Activated naive CD4-positive, alpha-beta T cell treated with anti-CD3 and anti-CD28 coated beads, Interleukin-2, amount 50 U/mL, for 24 hours (primary cell): ENCODE measurements at regions not wholly inside any gene's neighbourhood (a gene's known extent, or its start where the extent isn't known, plus 50 kb on each side); places are given as distances from the start of the nearest gene placed in this dataset.
"Not testable (repeated sequence)": the region's sequence is repeated elsewhere in the genome, so short reads cannot be mapped to it uniquely, and the experiment has no call there.

Experiments used
- H3K27ac Mint-ChIP-seq: one replicate; pipeline ENCODE4 v1.8.0; 2021; ENCODE audit warnings: mild to moderate bottlenecking, mixed read lengths
- H3K27me3 Mint-ChIP-seq: one replicate; pipeline ENCODE4 v1.8.0; 2021; ENCODE audit warnings: mixed read lengths
- H3K36me3 Mint-ChIP-seq: one replicate; pipeline ENCODE4 v1.8.0; 2021; ENCODE audit warnings: mixed read lengths
- H3K4me1 Mint-ChIP-seq: one replicate; pipeline ENCODE4 v1.8.0; 2021; ENCODE audit warnings: mixed read lengths
- H3K4me3 Mint-ChIP-seq: one replicate; pipeline ENCODE4 v1.8.0; 2021; ENCODE audit warnings: mild to moderate bottlenecking, mixed read lengths
- H3K9me3 Mint-ChIP-seq: one replicate; pipeline ENCODE4 v1.8.0; 2021; ENCODE audit warnings: mixed read lengths

- not testable (repeated sequence) for H3K9me3 Mint-ChIP-seq, H3K27ac Mint-ChIP-seq, H3K36me3 Mint-ChIP-seq, H3K4me3 Mint-ChIP-seq, H3K27me3 Mint-ChIP-seq, H3K4me1 Mint-ChIP-seq
Observed at GRCh38 chr2:91772240-91772937, 3080.9 kb downstream of the RPIA start.

GRCh38 chr2:91773810-91774209 is 3082.3 kb downstream of the RPIA start:
- not testable (repeated sequence) for H3K4me3 Mint-ChIP-seq, H3K27ac Mint-ChIP-seq, H3K9me3 Mint-ChIP-seq, H3K27me3 Mint-ChIP-seq, H3K36me3 Mint-ChIP-seq, H3K4me1 Mint-ChIP-seq

GRCh38 chr2:91775193-91775592 is 3083.7 kb downstream of the RPIA start:
- H3K9me3 Mint-ChIP-seq, H3K4me3 Mint-ChIP-seq, H3K27ac Mint-ChIP-seq, H3K27me3 Mint-ChIP-seq, H3K4me1 Mint-ChIP-seq, H3K36me3 Mint-ChIP-seq: not testable (repeated sequence)

- not testable (repeated sequence) for H3K9me3 Mint-ChIP-seq, H3K36me3 Mint-ChIP-seq, H3K4me3 Mint-ChIP-seq, H3K27me3 Mint-ChIP-seq, H3K4me1 Mint-ChIP-seq, H3K27ac Mint-ChIP-seq
Observed at GRCh38 chr2:91780324-91780723, 3088.9 kb downstream of the RPIA start.

DNA sequence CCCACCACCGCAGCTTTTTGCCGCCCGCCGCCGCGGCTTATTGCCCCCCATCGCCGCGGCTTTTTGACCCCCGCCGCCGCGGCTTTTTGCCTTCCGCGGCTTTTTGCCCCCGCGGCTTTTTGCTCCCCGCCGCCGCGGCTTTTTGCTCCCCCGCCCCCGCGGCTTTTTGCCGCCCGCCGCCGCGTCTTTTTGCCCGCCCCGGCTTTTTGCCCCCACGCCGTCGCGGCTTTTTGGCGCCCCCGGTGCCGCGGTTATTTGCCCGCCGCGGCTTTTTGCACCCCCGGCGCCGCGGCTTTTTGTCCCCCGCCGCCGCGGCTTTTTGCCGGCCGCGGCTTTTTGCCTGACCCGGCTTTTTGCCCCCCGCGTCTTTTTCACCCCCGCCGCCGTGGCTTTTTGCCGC is 3061.8 kb upstream of the TEKT4 start:
- not testable (repeated sequence) for H3K36me3 Mint-ChIP-seq, H3K27ac Mint-ChIP-seq, H3K4me3 Mint-ChIP-seq, H3K4me1 Mint-ChIP-seq, H3K9me3 Mint-ChIP-seq, H3K27me3 Mint-ChIP-seq

GRCh38 chr2:91839904-91840868 is 3031.0 kb upstream of the TEKT4 start:
- no peaks in the 10 kb centered on the region for H3K36me3 Mint-ChIP-seq
- H3K9me3 Mint-ChIP-seq = no peaks in the 10 kb centered on the region
- H3K27me3 Mint-ChIP-seq = peaks cover 12% of the 10 kb centered on the region
- H3K27ac Mint-ChIP-seq = no peak overlapping the region
- peaks cover 5% of the 10 kb centered on the region for H3K4me1 Mint-ChIP-seq
- no peak overlapping the region for H3K4me3 Mint-ChIP-seq

GRCh38 chr2:91842264-91842663 is 3029.0 kb upstream of the TEKT4 start:
- H3K27ac Mint-ChIP-seq, H3K36me3 Mint-ChIP-seq, H3K4me1 Mint-ChIP-seq, H3K4me3 Mint-ChIP-seq, H3K9me3 Mint-ChIP-seq: not testable (repeated sequence)
- H3K27me3 Mint-ChIP-seq = peaks cover 13% of the 10 kb centered on the region

DNA sequence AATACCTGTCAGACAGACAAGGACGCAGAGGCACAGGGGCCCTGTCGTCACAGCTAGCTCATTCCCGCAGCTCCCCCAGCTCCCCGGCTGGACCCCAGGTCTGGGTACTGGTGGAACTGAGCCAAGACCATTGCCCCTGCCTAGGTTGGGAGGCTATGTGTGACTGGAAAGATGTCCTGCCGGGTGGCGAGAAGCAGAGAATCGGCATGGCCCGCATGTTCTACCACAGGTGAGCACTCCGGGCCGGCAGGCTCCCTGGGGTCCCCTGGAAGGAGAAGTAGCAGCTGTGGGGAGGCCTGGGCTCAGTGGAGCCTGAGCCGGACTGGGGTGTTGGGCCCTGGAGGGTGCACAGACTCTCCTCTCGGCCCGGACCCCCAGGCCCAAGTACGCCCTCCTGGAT is 3028.3 kb upstream of the TEKT4 start:
- H3K4me1 Mint-ChIP-seq, H3K27ac Mint-ChIP-seq, H3K4me3 Mint-ChIP-seq, H3K36me3 Mint-ChIP-seq: not testable (repeated sequence)
- Mint-ChIP-seq H3K27me3 (peaks cover 13% of the 10 kb centered on the region), H3K9me3 (peaks cover 11% of the 10 kb centered on the region)

DNA sequence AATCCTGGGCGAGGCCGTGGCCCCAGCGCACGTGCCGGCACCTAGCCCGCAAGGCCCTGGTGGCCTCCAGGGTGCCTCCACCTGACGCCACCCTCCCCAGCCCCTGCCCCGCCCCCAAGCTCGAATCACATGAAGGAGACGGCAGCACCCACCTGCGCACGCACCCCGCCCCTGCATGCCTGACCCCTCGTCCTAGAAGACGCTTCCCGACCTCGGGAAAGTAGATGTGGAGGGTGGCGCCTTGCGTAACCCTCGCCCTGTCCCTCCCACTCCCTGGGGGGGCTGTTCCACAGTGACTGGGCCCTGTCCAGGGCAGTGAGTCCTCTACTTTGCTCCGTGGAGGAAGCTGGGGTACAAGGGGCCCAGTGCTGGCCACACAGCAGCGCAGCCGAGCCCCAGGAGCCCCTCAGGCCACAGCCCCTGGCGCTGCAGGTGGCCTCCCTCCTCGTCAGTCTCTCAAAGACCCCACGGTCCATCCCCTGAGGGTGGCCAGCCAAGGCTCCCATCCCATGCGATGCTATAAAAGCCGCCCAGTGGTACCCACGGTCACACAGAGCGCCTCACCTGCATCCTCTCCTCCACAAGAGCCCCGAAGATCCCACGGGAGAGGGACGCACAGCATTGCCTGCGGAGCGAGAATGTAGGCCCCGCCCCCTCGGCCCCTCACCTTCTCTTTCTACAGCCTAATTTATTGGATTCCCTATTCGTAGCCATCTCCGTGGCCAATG is 3027.3 kb upstream of the TEKT4 start:
- H3K27ac Mint-ChIP-seq, H3K4me1 Mint-ChIP-seq, H3K36me3 Mint-ChIP-seq, H3K4me3 Mint-ChIP-seq: not testable (repeated sequence)
- H3K27me3 Mint-ChIP-seq = peaks cover 13% of the 10 kb centered on the region
- peaks cover 11% of the 10 kb centered on the region for H3K9me3 Mint-ChIP-seq

DNA sequence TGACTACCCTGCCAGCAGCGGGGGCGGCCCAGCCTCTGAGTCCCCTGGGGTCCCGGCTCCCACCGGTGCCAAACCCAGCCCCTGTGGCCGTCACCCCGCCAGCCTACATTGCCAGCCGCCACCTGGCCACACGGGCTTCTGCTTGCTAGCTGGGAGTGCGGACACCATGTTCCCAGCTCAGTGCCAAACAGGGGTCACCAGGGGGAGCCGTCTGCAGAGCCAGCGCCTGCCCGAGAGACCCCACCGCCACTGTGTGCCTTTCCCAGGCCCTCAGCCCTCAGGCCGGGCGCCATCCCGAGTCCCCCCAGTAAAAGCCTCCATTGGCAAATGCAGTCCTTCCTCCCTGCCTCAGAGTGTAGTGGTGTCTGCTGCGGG is 3026.8 kb upstream of the TEKT4 start:
- H3K27ac Mint-ChIP-seq, H3K4me3 Mint-ChIP-seq, H3K4me1 Mint-ChIP-seq, H3K36me3 Mint-ChIP-seq: not testable (repeated sequence)
- Mint-ChIP-seq H3K27me3 (peaks cover 13% of the 10 kb centered on the region), H3K9me3 (peaks cover 11% of the 10 kb centered on the region)

GRCh38 chr2:91846388-91846787 is 3024.8 kb upstream of the TEKT4 start:
- not testable (repeated sequence) for H3K27me3 Mint-ChIP-seq, H3K4me1 Mint-ChIP-seq, H3K27ac Mint-ChIP-seq, H3K36me3 Mint-ChIP-seq, H3K4me3 Mint-ChIP-seq
- peaks cover 13% of the 10 kb centered on the region for H3K9me3 Mint-ChIP-seq

GRCh38 chr2:91851689-91852420 is 3019.4 kb upstream of the TEKT4 start:
- H3K27ac Mint-ChIP-seq, H3K4me1 Mint-ChIP-seq, H3K4me3 Mint-ChIP-seq, H3K27me3 Mint-ChIP-seq, H3K36me3 Mint-ChIP-seq: not testable (repeated sequence)
- H3K9me3 Mint-ChIP-seq = peaks cover 14% of the 10 kb centered on the region

DNA sequence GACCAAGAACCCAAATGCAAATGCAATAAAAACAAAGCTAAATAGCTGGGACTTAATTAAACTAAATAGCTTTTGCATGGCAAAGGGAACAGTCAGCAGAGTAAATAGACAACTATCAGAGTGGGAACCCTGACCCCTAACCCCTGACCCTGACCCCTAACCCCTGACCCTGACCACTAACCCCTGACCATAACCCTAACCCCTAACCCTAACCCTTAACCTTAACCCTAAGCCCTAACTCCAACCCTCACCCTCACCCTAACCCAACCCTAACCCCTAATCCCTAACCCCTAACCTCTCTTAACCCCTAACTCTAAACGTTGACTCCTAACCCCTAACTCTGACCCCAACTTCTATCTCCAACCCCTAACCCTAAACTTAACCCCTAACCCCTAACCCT is 3014.3 kb upstream of the TEKT4 start:
- not testable (repeated sequence) for H3K9me3 Mint-ChIP-seq, H3K36me3 Mint-ChIP-seq, H3K27ac Mint-ChIP-seq, H3K27me3 Mint-ChIP-seq, H3K4me1 Mint-ChIP-seq, H3K4me3 Mint-ChIP-seq

GRCh38 chr2:91857711-91858110 is 3013.5 kb upstream of the TEKT4 start:
- H3K27me3 Mint-ChIP-seq, H3K36me3 Mint-ChIP-seq, H3K27ac Mint-ChIP-seq, H3K4me1 Mint-ChIP-seq, H3K4me3 Mint-ChIP-seq, H3K9me3 Mint-ChIP-seq: not testable (repeated sequence)

- not testable (repeated sequence) for H3K36me3 Mint-ChIP-seq, H3K27me3 Mint-ChIP-seq, H3K9me3 Mint-ChIP-seq, H3K27ac Mint-ChIP-seq, H3K4me1 Mint-ChIP-seq, H3K4me3 Mint-ChIP-seq
Observed at GRCh38 chr2:91871716-91872115, 2999.5 kb upstream of the TEKT4 start.

DNA sequence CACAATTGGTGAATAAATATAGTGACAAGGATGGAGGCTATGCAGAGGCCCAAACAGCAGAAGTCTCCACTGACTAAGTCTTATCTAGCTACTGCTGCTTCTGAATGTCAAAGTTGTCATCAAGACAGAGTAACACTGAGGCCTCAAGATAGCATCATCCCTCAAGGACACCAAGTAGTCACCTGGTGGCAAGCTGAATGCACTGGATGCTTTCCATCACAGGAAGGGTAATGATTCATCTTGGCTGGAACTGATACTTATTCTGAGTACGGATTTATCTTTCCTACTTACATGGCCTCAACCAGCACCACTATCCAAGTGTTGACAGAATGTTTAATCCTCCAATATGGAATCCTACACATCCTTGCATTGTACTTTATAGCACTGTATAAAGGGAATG is 2997.8 kb upstream of the TEKT4 start:
- H3K27me3 Mint-ChIP-seq, H3K27ac Mint-ChIP-seq, H3K9me3 Mint-ChIP-seq, H3K4me3 Mint-ChIP-seq, H3K4me1 Mint-ChIP-seq, H3K36me3 Mint-ChIP-seq: not testable (repeated sequence)
